ENCODE measurements at regions not wholly inside any gene's neighbourhood (a gene's known extent, or its start where the extent isn't known, plus 50 kb on each side); places are given as distances from the start of the nearest gene placed in this dataset.

DNA sequence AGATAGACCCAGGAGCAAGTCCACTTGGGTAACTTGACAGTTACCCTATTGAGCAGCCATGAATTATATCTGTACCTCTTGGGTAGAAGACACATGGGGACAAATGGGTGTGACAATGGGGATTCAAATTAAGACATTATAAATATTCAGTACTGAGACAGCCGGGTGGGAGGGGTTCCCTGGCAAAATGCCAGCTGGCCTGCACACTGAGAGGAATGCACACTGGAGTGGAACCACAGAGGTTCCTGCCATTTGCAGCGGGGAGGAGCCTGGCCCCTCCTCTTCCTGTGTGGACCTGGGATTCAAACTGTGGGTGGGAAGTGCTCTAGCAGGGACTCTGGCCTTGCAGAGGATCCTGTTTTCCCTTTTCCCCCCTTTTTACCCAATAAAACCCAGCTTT lies 118.7 kb upstream of the CDKN3 start:
- H3K4me1 Mint-ChIP-seq (ENCODE audit: low read depth) = no peaks in the 10 kb centered on the region
- H3K27me3 Mint-ChIP-seq = no peaks in the 10 kb centered on the region
- no peak overlapping the region for H3K27ac Mint-ChIP-seq
- no peaks in the 10 kb centered on the region for H3K9me3 Mint-ChIP-seq
- no peak overlapping the region for H3K4me3 Mint-ChIP-seq
- DNase-seq = no peak
- no peaks in the 10 kb centered on the region for H3K36me3 Mint-ChIP-seq (ENCODE audit: low read depth)

DNA sequence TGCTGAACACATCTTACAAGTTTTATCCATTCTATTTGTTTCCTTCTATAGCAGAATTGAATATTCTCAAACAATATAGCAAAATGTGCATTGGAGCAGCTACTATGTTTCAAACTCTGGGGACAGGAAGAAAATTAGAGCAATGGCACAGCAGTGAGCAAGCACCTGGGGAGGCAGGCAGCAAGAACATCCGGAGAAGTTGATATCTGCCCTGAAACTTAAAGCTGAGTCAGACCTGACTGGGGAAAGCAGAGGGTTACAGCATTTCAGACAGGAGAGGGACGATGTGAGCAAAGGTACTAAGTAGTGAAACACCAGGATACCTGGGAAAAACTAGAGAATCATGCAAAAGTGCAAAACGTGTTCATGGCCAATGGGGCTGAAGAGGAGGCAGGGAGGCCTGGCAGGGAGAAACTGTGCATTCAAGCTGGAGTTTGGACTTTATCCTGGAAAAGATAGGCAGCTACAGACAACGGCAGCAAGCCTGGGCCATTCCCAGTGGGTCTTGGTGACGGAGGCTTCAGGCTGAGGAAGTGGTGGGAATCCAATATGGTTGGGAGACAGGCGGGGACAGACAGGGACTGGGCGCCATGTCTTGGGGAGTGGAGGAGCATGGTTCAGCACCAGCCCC lies 118.0 kb upstream of the CDKN3 start:
- no peaks in the 10 kb centered on the region for H3K36me3 Mint-ChIP-seq (ENCODE audit: low read depth)
- H3K4me1 Mint-ChIP-seq (ENCODE audit: low read depth) = no peaks in the 10 kb centered on the region
- H3K27me3 Mint-ChIP-seq = no peaks in the 10 kb centered on the region
- no peak overlapping the region for H3K4me3 Mint-ChIP-seq
- no peaks in the 10 kb centered on the region for H3K9me3 Mint-ChIP-seq
- H3K27ac Mint-ChIP-seq = no peak overlapping the region
- no peak for DNase-seq

DNA sequence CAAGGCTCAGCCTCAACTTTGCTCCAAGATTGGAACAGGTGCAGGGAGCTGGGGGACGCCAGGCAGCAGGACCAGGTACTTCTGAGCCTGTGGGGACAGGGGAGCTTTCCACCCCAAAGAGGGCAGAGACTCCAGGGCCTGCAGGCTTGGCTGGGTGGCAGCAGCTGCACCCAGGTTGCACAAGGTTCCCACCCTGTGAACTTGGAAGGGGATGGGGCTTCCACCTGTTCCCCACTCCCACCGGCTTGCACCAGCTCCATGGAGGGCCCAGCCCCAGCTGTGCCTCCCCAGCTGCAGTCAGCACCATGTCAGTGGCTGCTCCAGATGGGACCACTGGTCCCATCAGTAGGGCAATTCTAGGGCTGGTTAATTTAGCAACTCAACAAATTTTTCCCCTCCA lies 114.0 kb upstream of the CDKN3 start:
- no peak for DNase-seq
- peaks cover 12% of the 10 kb centered on the region for H3K27me3 Mint-ChIP-seq
- H3K36me3 Mint-ChIP-seq (ENCODE audit: low read depth) = no peaks in the 10 kb centered on the region
- no peaks in the 10 kb centered on the region for H3K9me3 Mint-ChIP-seq
- no peak overlapping the region for H3K27ac Mint-ChIP-seq
- no peak overlapping the region for H3K4me3 Mint-ChIP-seq
- H3K4me1 Mint-ChIP-seq (ENCODE audit: low read depth) = no peaks in the 10 kb centered on the region

DNA sequence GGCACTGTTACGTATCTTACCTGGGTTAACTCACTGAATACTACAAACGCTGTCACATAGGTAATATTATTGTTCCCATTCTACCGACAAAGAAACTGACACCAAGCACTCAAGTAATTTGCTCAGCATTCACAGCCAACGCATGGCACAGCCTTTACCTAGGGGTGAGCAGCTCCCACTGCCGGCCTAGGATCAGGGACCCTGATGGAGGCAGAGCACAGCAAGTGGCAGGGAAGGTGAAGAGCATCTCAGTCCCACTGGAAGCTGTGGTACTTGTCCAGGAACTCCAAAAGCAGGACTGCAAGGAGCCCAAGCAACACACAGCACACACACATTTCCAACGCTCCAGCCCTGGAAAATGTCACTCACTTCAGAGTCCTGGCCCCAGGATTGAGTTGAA lies 111.8 kb upstream of the CDKN3 start:
- H3K4me3 Mint-ChIP-seq = no peak overlapping the region
- no peaks in the 10 kb centered on the region for H3K4me1 Mint-ChIP-seq (ENCODE audit: low read depth)
- H3K9me3 Mint-ChIP-seq = no peaks in the 10 kb centered on the region
- DNase-seq = no peak
- H3K27ac Mint-ChIP-seq = no peak overlapping the region
- no peaks in the 10 kb centered on the region for H3K36me3 Mint-ChIP-seq (ENCODE audit: low read depth)
- peaks cover 14% of the 10 kb centered on the region for H3K27me3 Mint-ChIP-seq

DNA sequence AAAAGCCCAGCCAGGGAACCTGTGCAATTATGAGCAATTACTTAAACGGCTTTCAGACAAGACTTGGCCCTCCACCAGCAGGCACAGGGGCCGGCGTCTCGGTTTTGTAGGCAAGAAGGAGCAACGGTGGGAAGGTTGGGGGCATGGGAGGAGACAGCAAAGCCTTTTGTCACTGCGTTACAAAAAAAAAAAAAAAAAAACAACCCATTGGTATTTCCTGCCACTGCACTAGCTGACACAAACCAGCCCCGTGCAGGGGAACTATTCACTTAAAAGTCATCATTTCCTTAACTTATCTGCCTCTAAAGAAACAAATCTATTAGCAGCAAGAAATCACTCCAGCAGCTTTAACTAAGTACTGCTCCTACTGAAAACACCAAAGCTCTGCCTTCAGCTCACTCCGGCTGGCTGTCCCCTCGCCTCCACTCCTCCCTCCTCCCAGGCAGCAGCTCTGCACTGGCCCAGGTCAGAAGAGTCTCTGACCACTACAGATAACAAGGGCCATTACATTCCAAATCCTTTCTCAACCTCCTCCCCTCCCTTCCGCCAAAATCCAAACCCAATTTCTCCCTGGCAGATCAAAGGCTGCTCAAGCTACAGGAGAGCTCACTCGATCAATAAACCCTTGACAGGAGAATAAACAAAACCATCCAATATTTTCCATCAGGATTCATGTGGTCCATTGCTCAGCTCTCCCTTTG lies 105.2 kb upstream of the CDKN3 start:
- no peaks in the 10 kb centered on the region for H3K9me3 Mint-ChIP-seq
- H3K27me3 Mint-ChIP-seq = peaks cover 38% of the 10 kb centered on the region
- H3K36me3 Mint-ChIP-seq (ENCODE audit: low read depth) = no peaks in the 10 kb centered on the region
- H3K4me1 Mint-ChIP-seq (ENCODE audit: low read depth) = no peaks in the 10 kb centered on the region
- H3K4me3 Mint-ChIP-seq = no peak overlapping the region
- no peak overlapping the region for H3K27ac Mint-ChIP-seq
- DNase-seq = no peak

DNA sequence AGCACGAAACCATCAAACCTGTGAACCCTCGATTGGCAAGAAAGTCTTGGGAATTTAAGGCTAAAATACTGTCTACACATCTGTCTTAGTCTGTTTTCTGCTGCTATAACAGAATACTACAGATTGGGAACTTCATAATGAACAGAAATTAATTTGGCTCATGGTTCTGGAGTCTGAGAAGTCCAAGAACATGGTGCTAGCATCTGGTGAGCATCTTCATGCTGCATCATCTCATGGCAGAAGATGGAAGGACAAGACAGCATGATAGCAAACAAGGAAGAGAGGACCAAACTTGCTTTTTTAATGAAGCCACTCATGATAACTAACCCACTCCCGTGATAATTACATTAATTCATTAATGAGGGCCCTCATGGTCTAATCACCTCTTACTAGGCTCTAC lies 102.0 kb upstream of the CDKN3 start:
- Mint-ChIP-seq H3K4me3 (no peak overlapping the region), H3K9me3 (no peaks in the 10 kb centered on the region), H3K27ac (no peak overlapping the region), H3K36me3 (ENCODE audit: low read depth) (no peaks in the 10 kb centered on the region), H3K27me3 (peaks cover 50% of the 10 kb centered on the region), H3K4me1 (ENCODE audit: low read depth) (no peaks in the 10 kb centered on the region)
- no peak for DNase-seq

DNA sequence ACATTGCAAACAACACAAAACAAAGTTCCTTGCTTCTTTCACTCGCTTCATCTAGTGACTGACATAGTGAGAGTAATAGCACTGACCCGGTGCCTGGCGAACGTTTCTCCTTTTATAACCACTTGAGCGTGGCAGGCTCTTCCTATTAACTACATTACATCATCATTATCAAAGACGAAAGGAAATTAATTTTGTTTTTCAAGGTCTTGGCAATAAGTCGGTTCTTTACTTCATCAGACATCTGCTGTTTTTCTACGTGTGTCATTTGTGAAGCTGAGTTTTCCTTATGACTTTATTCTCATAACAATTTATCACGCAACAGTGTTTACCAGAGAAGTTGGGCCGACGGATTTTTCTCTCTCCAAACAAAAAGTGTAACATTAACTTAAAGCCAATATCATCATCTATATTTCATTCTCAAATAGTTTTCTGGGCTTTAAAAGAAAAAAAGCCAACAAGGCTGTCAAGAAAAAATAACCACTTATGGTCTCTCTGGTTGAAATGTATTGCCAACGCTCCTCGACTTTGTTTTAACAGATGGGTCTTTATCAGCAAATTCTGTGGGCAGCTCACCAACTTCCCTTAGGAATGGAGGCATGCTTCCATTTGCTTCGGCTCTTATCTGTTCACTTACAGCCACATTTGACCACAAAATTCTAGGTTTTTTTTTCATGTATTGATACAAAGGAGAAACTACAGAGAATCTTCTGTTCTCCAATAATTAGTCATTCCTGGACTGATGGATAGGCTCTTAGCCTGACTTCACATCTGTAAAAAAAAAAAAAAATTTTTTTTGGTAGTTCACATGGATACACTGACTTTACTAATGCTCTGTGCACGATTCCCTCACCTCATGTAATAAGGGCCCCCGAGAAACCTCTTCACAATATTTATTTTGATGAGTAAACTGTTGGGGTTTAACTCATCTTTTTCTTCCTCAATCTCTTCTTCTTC lies 97.1 kb upstream of the CDKN3 start:
- Mint-ChIP-seq H3K4me1 (ENCODE audit: low read depth) (no peaks in the 10 kb centered on the region), H3K27ac (no peak overlapping the region), H3K27me3 (peaks cover 30% of the 10 kb centered on the region), H3K4me3 (no peak overlapping the region), H3K36me3 (ENCODE audit: low read depth) (no peaks in the 10 kb centered on the region), H3K9me3 (no peaks in the 10 kb centered on the region)
- no peak for DNase-seq

DNA sequence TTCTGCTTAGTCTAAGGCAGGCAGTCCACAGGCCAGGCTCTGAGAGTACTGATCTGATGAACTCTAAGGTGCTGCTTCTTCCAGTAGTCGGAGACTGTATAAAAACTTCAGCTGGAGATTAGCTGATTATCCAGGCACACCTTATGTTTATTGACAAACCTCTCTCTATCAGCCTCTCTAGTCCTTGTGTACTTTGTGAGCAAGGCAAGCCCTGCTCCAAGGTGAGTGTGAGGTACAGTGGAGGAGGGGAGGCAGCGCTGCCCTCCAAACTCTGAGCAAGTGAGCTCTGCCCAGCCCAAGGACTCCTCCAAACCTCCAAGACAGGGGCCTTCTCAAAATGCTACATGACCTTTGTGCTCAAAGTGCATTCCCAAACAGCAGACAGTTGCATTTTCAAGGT lies 95.9 kb upstream of the CDKN3 start:
- peaks cover 31% of the 10 kb centered on the region for H3K27me3 Mint-ChIP-seq
- no peak overlapping the region for H3K27ac Mint-ChIP-seq
- no peak for DNase-seq
- no peaks in the 10 kb centered on the region for H3K9me3 Mint-ChIP-seq
- H3K4me3 Mint-ChIP-seq = no peak overlapping the region
- H3K4me1 Mint-ChIP-seq (ENCODE audit: low read depth) = no peaks in the 10 kb centered on the region
- no peaks in the 10 kb centered on the region for H3K36me3 Mint-ChIP-seq (ENCODE audit: low read depth)

DNA sequence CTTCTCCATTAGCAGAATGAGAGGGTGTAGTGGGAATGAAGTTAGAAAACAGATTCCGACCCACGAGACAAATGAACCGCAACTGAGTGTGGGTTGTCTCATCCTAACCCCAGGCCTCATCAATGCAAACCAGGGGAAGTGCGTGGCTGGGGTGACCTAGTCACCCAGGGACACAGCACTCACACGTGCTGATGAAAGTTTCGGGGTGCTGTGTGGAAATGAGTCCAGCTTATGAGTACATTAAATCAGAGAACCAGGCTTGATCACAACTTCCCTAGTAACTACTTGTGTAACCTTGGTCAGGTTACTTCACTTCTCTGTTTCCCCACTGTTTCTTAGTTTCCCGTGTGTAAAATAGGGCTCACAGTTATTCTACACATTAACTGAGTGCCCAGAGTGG lies 95.4 kb upstream of the CDKN3 start:
- Mint-ChIP-seq H3K27ac (no peak overlapping the region), H3K4me3 (no peak overlapping the region), H3K27me3 (peaks cover 30% of the 10 kb centered on the region), H3K9me3 (no peaks in the 10 kb centered on the region), H3K4me1 (ENCODE audit: low read depth) (no peaks in the 10 kb centered on the region), H3K36me3 (ENCODE audit: low read depth) (no peaks in the 10 kb centered on the region)
- no peak for DNase-seq

DNA sequence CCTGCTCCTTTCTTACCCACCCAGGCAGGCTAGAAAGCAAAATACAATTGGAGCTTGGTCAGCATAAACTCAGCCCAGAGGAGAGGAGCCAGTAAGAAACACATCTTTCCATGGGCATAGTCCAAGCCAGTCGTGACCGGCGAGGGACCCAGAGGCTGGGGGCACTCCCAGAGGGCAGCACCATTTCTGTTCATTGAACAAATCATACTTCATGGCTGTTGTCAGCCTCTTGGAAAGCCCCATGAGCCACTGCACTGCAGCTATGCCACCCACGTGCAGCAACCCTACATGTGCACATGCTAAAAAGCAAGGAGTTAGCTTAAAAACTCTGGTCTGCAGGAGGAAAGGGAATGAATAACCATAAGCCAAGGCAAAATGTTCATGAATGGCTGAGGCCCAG lies 90.0 kb upstream of the CDKN3 start:
- Mint-ChIP-seq H3K4me3 (no peak overlapping the region), H3K4me1 (ENCODE audit: low read depth) (no peaks in the 10 kb centered on the region), H3K27ac (no peak overlapping the region), H3K36me3 (ENCODE audit: low read depth) (no peaks in the 10 kb centered on the region), H3K9me3 (no peaks in the 10 kb centered on the region), H3K27me3 (peaks cover 12% of the 10 kb centered on the region)
- DNase-seq = no peak

DNA sequence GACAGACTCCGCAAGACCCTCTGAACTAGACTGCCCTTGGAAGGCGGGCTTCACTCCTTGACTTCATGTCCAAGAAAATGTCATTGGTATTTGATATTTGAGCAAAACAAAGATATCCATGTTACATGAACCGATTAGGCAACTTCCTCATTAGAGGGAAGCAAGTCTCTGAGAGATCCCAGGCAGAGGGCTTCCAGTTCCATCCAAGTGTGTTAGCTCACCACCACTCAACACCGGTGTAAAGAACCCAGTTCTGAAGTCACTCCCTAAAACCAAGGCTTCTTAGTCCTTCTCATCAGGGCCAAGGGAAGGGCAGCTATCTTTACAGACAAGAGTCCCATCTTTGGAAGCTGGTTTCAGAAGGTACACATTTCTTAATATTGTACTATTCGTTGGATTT lies 87.2 kb upstream of the CDKN3 start:
- H3K4me3 Mint-ChIP-seq = no peak overlapping the region
- peaks cover 24% of the 10 kb centered on the region for H3K27me3 Mint-ChIP-seq
- no peaks in the 10 kb centered on the region for H3K36me3 Mint-ChIP-seq (ENCODE audit: low read depth)
- no peaks in the 10 kb centered on the region for H3K9me3 Mint-ChIP-seq
- no peak overlapping the region for H3K27ac Mint-ChIP-seq
- no peak for DNase-seq
- H3K4me1 Mint-ChIP-seq (ENCODE audit: low read depth) = no peaks in the 10 kb centered on the region

DNA sequence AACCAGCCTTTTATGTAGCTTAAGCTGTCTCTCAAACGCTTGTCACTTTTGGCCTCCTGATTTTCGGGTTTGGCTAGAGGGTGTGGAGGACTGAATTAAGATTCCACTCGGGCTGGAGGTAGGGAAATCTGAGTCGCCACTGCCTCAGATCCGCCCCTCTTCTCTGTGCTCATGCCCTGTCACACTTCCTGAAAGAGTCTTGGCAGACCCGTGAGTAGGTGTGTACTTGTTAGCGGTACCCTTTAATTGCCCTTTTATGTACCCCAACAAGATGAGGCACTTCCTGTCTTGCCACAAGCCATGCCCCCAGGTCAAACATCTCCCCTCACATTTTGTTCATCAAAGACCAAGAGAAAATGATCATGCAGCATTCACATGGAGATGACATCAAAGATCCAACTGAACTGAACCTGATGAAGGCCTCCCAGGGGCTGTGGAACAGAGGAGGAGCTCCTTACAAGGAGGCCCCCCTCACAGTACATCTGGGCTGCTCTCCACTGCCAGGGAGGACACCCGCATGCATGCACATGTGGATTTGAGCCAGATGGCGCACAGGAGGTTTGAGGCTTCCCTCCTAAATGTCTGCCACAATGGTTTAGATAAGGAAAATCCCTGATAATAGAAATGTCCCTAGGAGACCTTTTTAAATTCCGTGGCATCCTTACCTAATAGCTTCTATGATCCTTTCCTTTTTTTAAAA lies 86.5 kb upstream of the CDKN3 start:
- Mint-ChIP-seq H3K27me3 (peaks cover 28% of the 10 kb centered on the region), H3K27ac (no peak overlapping the region), H3K4me1 (ENCODE audit: low read depth) (no peaks in the 10 kb centered on the region), H3K9me3 (no peaks in the 10 kb centered on the region), H3K4me3 (no peak overlapping the region), H3K36me3 (ENCODE audit: low read depth) (no peaks in the 10 kb centered on the region)
- no peak for DNase-seq

DNA sequence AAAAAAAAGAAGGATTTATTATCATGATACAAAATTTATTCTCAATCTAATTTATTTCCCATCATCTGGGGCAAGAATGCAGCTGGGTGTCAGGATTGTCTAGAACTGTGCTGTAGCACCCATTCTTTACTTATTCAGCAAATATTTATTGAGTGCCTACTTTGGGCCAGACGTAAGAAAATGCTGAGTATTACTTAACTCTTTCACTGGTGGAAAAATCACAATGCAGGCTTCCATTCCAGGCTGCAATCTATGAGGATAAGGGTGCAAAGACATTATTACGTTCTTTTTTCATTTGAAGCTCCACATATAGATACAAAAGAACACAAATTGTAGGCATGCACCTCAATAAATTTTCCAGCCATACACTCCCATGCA lies 86.0 kb upstream of the CDKN3 start:
- no peaks in the 10 kb centered on the region for H3K36me3 Mint-ChIP-seq (ENCODE audit: low read depth)
- no peak overlapping the region for H3K27ac Mint-ChIP-seq
- no peak for DNase-seq
- H3K9me3 Mint-ChIP-seq = no peaks in the 10 kb centered on the region
- H3K4me1 Mint-ChIP-seq (ENCODE audit: low read depth) = no peaks in the 10 kb centered on the region
- H3K4me3 Mint-ChIP-seq = no peak overlapping the region
- H3K27me3 Mint-ChIP-seq = peaks cover 23% of the 10 kb centered on the region

DNA sequence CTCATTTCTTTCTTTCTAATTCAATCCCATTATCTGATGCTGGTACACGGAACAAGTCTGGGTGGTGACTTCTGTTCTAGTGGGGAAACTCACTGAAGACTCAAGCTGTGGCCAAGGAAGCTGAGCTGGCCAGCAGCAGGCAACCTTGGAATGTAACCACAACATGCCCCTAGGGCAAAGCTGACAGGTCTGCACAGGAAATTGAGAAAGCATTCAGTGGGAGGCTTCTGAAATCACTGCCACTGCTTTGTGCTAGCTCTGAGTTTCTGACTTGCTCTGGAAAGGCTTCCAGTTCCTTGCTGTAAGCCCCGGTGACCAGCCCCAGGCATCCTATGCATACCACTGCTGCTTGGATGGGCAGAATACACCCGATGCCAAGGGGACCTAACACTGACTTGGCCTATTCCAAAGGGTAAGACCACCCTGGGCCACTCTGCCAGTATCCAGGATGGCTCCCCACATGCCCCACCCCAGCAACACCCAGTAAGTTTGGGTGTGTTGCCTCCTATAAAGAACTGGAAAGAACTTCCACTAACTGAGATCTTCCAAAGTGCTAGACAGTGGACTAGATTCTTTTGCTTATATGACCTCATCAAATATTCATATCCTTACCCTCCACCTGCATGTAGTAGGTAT lies 84.5 kb upstream of the CDKN3 start:
- no peak overlapping the region for H3K4me3 Mint-ChIP-seq
- DNase-seq = no peak
- H3K27ac Mint-ChIP-seq = no peak overlapping the region
- H3K27me3 Mint-ChIP-seq = peaks cover 29% of the 10 kb centered on the region
- no peaks in the 10 kb centered on the region for H3K4me1 Mint-ChIP-seq (ENCODE audit: low read depth)
- H3K36me3 Mint-ChIP-seq (ENCODE audit: low read depth) = no peaks in the 10 kb centered on the region
- H3K9me3 Mint-ChIP-seq = no peaks in the 10 kb centered on the region
